ENCODE measurements at regions not wholly inside any gene's neighbourhood (a gene's known extent, or its start where the extent isn't known, plus 50 kb on each side); places are given as distances from the start of the nearest gene placed in this dataset.

- 69% methylated on average over 8 of the region's 8 CpGs for WGBS
- no peaks in the 10 kb centered on the region for H3K27me3 ChIP-seq (ENCODE audit: control insufficient read depth in 1 of 2, insufficient read depth in 1 of 2, low read length in 2 of 2)
- H3K14ac ChIP-seq (ENCODE audit: low read length in 2 of 2): no peak overlapping the region
- H3K4me1 ChIP-seq (ENCODE audit: control insufficient read depth, insufficient read depth, low read depth, low read length): no peaks in the 10 kb centered on the region
- H2AK5ac ChIP-seq (ENCODE audit: low read length, severe bottlenecking): no peak overlapping the region
- H3K27ac ChIP-seq (ENCODE audit: low read length, poor library complexity, severe bottlenecking): no peak overlapping the region
- H3K18ac ChIP-seq (ENCODE audit: low read depth in 1 of 2, low read length in 2 of 2): no peak overlapping the region
- H3K4ac ChIP-seq (ENCODE audit: low read depth in 1 of 2, low read length in 2 of 2): no peak overlapping the region
- H4K91ac ChIP-seq (ENCODE audit: low read length): no peak overlapping the region
- H3K9ac ChIP-seq (ENCODE audit: low read length): no peak overlapping the region
- no peaks in the 10 kb centered on the region for H3K36me3 ChIP-seq (ENCODE audit: control insufficient read depth in 1 of 2, insufficient read depth in 2 of 2, low read depth in 1 of 2, low read length in 2 of 2)
- no peak overlapping the region for H2BK15ac ChIP-seq (ENCODE audit: low read depth, poor library complexity, severe bottlenecking)
- no peak overlapping the region for H3K4me3 ChIP-seq (ENCODE audit: insufficient read depth in 1 of 2, low read depth in 1 of 2, low read length in 2 of 2)
- H2BK120ac ChIP-seq (ENCODE audit: low read depth, low read length): no peak overlapping the region
- H2BK5ac ChIP-seq (ENCODE audit: low read depth, low read length, poor library complexity, severe bottlenecking): no peak overlapping the region
- no peak overlapping the region for H3K23ac ChIP-seq (ENCODE audit: low read length in 2 of 2)
- H3K4me2 ChIP-seq (ENCODE audit: low read length, poor library complexity, severe bottlenecking): no peak overlapping the region
- H2BK12ac ChIP-seq (ENCODE audit: low read length in 2 of 2): no peak overlapping the region
- no peak overlapping the region for H2AFZ ChIP-seq (ENCODE audit: low read depth, low read length)
- DNase-seq: no peak
- H4K8ac ChIP-seq (ENCODE audit: low read length): no peak overlapping the region
- no peaks in the 10 kb centered on the region for H3K79me1 ChIP-seq (replicated peaks; ENCODE audit: low read length, poor library complexity, severe bottlenecking)
- H3K9me3 ChIP-seq (ENCODE audit: control insufficient read depth, low read length): peaks cover 10% of the 10 kb centered on the region
Observed at GRCh38 chr20:55782912-55783253, 222.4 kb downstream of the CBLN4 start.

GRCh38 chr20:55782224-55782911 lies 223.0 kb downstream of the CBLN4 start:
- no peak overlapping the region for H2BK12ac ChIP-seq (ENCODE audit: low read length in 2 of 2)
- H3K9ac ChIP-seq (ENCODE audit: low read length): no peak overlapping the region
- no peak overlapping the region for H3K23ac ChIP-seq (ENCODE audit: low read length in 2 of 2)
- no peak overlapping the region for H3K4me3 ChIP-seq (ENCODE audit: insufficient read depth in 1 of 2, low read depth in 1 of 2, low read length in 2 of 2)
- H2AK5ac ChIP-seq (ENCODE audit: low read length, severe bottlenecking): no peak overlapping the region
- no peak overlapping the region for H4K8ac ChIP-seq (ENCODE audit: low read length)
- H3K79me1 ChIP-seq (replicated peaks; ENCODE audit: low read length, poor library complexity, severe bottlenecking): no peaks in the 10 kb centered on the region
- H3K4ac ChIP-seq (ENCODE audit: low read depth in 1 of 2, low read length in 2 of 2): no peak overlapping the region
- H3K14ac ChIP-seq (ENCODE audit: low read length in 2 of 2): no peak overlapping the region
- H3K27me3 ChIP-seq (ENCODE audit: control insufficient read depth in 1 of 2, insufficient read depth in 1 of 2, low read length in 2 of 2): no peaks in the 10 kb centered on the region
- no peak overlapping the region for H3K18ac ChIP-seq (ENCODE audit: low read depth in 1 of 2, low read length in 2 of 2)
- no peak overlapping the region for H3K4me2 ChIP-seq (ENCODE audit: low read length, poor library complexity, severe bottlenecking)
- no peak overlapping the region for H2BK5ac ChIP-seq (ENCODE audit: low read depth, low read length, poor library complexity, severe bottlenecking)
- H3K27ac ChIP-seq (ENCODE audit: low read length, poor library complexity, severe bottlenecking): no peak overlapping the region
- DNase-seq: no peak
- 67% methylated on average over 5 of the region's 5 CpGs for WGBS
- H3K9me3 ChIP-seq (ENCODE audit: control insufficient read depth, low read length): peaks cover 10% of the 10 kb centered on the region
- no peaks in the 10 kb centered on the region for H3K4me1 ChIP-seq (ENCODE audit: control insufficient read depth, insufficient read depth, low read depth, low read length)
- H2BK15ac ChIP-seq (ENCODE audit: low read depth, poor library complexity, severe bottlenecking): no peak overlapping the region
- H4K91ac ChIP-seq (ENCODE audit: low read length): no peak overlapping the region
- H2BK120ac ChIP-seq (ENCODE audit: low read depth, low read length): no peak overlapping the region
- no peaks in the 10 kb centered on the region for H3K36me3 ChIP-seq (ENCODE audit: control insufficient read depth in 1 of 2, insufficient read depth in 2 of 2, low read depth in 1 of 2, low read length in 2 of 2)
- no peak overlapping the region for H2AFZ ChIP-seq (ENCODE audit: low read depth, low read length)

GRCh38 chr20:55778796-55779195 lies 226.5 kb downstream of the CBLN4 start:
- H2BK15ac ChIP-seq (ENCODE audit: low read depth, poor library complexity, severe bottlenecking): no peak overlapping the region
- WGBS: 74% methylated on average over 4 of the region's 5 CpGs

GRCh38 chr20:55777641-55778040 lies 227.7 kb downstream of the CBLN4 start:
- Histone ChIP-seq H3K9me3 (ENCODE audit: control insufficient read depth, low read length) (peaks cover 14% of the 10 kb centered on the region), H4K91ac (ENCODE audit: low read length) (no peak overlapping the region), H3K27ac (ENCODE audit: low read length, poor library complexity, severe bottlenecking) (no peak overlapping the region), H2BK15ac (ENCODE audit: low read depth, poor library complexity, severe bottlenecking) (no peak overlapping the region), H2AFZ (ENCODE audit: low read depth, low read length) (no peak overlapping the region), H3K23ac (ENCODE audit: low read length in 2 of 2) (no peak overlapping the region), H3K4me3 (ENCODE audit: insufficient read depth in 1 of 2, low read depth in 1 of 2, low read length in 2 of 2) (no peak overlapping the region), H3K4me2 (ENCODE audit: low read length, poor library complexity, severe bottlenecking) (no peak overlapping the region), H2BK120ac (ENCODE audit: low read depth, low read length) (no peak overlapping the region), H3K4me1 (ENCODE audit: control insufficient read depth, insufficient read depth, low read depth, low read length) (no peaks in the 10 kb centered on the region), H3K14ac (ENCODE audit: low read length in 2 of 2) (no peak overlapping the region), H3K4ac (ENCODE audit: low read depth in 1 of 2, low read length in 2 of 2) (no peak overlapping the region), H2BK5ac (ENCODE audit: low read depth, low read length, poor library complexity, severe bottlenecking) (no peak overlapping the region), H2BK12ac (ENCODE audit: low read length in 2 of 2) (no peak overlapping the region), H3K18ac (ENCODE audit: low read depth in 1 of 2, low read length in 2 of 2) (no peak overlapping the region), H2AK5ac (ENCODE audit: low read length, severe bottlenecking) (no peak overlapping the region), H3K27me3 (ENCODE audit: control insufficient read depth in 1 of 2, insufficient read depth in 1 of 2, low read length in 2 of 2) (no peaks in the 10 kb centered on the region), H3K79me1 (replicated peaks; ENCODE audit: low read length, poor library complexity, severe bottlenecking) (no peaks in the 10 kb centered on the region), H4K8ac (ENCODE audit: low read length) (no peak overlapping the region), H3K36me3 (ENCODE audit: control insufficient read depth in 1 of 2, insufficient read depth in 2 of 2, low read depth in 1 of 2, low read length in 2 of 2) (no peaks in the 10 kb centered on the region), H3K9ac (ENCODE audit: low read length) (no peak overlapping the region)
- no peak for DNase-seq
- WGBS: 54% methylated on average over 2 of the region's 2 CpGs

More at GRCh38 chr20:55778796-55779195, 226.5 kb downstream of the CBLN4 start:
- Histone ChIP-seq H3K4me3 (ENCODE audit: insufficient read depth in 1 of 2, low read depth in 1 of 2, low read length in 2 of 2) (no peak overlapping the region), H3K27ac (ENCODE audit: low read length, poor library complexity, severe bottlenecking) (no peak overlapping the region), H3K18ac (ENCODE audit: low read depth in 1 of 2, low read length in 2 of 2) (no peak overlapping the region), H2BK5ac (ENCODE audit: low read depth, low read length, poor library complexity, severe bottlenecking) (no peak overlapping the region), H3K27me3 (ENCODE audit: control insufficient read depth in 1 of 2, insufficient read depth in 1 of 2, low read length in 2 of 2) (no peaks in the 10 kb centered on the region), H3K23ac (ENCODE audit: low read length in 2 of 2) (no peak overlapping the region), H3K4me1 (ENCODE audit: control insufficient read depth, insufficient read depth, low read depth, low read length) (no peaks in the 10 kb centered on the region), H3K14ac (ENCODE audit: low read length in 2 of 2) (no peak overlapping the region), H3K36me3 (ENCODE audit: control insufficient read depth in 1 of 2, insufficient read depth in 2 of 2, low read depth in 1 of 2, low read length in 2 of 2) (no peaks in the 10 kb centered on the region), H3K9ac (ENCODE audit: low read length) (no peak overlapping the region), H3K4me2 (ENCODE audit: low read length, poor library complexity, severe bottlenecking) (no peak overlapping the region), H2BK12ac (ENCODE audit: low read length in 2 of 2) (no peak overlapping the region), H4K8ac (ENCODE audit: low read length) (no peak overlapping the region), H3K9me3 (ENCODE audit: control insufficient read depth, low read length) (peaks cover 13% of the 10 kb centered on the region), H2AK5ac (ENCODE audit: low read length, severe bottlenecking) (no peak overlapping the region), H3K4ac (ENCODE audit: low read depth in 1 of 2, low read length in 2 of 2) (no peak overlapping the region), H3K79me1 (replicated peaks; ENCODE audit: low read length, poor library complexity, severe bottlenecking) (no peaks in the 10 kb centered on the region), H2BK120ac (ENCODE audit: low read depth, low read length) (no peak overlapping the region), H2AFZ (ENCODE audit: low read depth, low read length) (no peak overlapping the region), H4K91ac (ENCODE audit: low read length) (no peak overlapping the region)
- DNase-seq: no peak

Data from mesenchymal stem cell (in vitro differentiated cells and primary cell).